ENCODE measurements at regions not wholly inside any gene's neighbourhood (a gene's known extent, or its start where the extent isn't known, plus 50 kb on each side); places are given as distances from the start of the nearest gene placed in this dataset.

DNA sequence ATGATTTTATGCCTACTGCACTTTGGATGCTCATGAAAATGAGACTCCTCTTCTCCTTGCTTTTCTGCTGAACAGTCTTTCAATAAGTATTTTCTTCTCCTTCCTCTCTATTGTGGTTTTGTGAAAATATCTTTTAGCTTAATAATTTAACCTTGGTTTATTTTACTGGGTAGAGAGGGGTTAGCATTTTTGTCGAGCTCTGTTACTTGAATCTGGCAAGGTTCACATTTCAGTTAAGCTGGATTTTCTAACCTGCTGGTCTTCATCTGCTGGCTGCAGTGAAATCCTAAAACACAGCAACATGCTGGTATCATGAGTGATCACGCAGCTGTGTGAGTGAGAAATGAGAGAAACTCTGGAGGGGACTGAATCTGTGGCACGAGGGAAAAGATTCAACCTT lies 222.7 kb upstream of the NOX3 start:
- TF ChIP-seq RAD21 (IDR thresholded peaks at IDR 0.05; ENCODE audit: low read depth) (no peak), EZH2 (IDR thresholded peaks at IDR 0.05) (no peak), EGR1 (IDR thresholded peaks at IDR 0.05; ENCODE audit: low read depth) (no peak), CBX3 (IDR thresholded peaks at IDR 0.05; ENCODE audit: low read depth) (no peak), POLR2AphosphoS5 (IDR thresholded peaks at IDR 0.05; ENCODE audit: low read depth, low read length) (no peak), POLR2A (IDR thresholded peaks at IDR 0.05; ENCODE audit: borderline replicate concordance, extremely low read depth, insufficient read depth, insufficient read length) (no peak), ATF3 (IDR thresholded peaks at IDR 0.05) (no peak), FOSL1 (IDR thresholded peaks at IDR 0.05; ENCODE audit: low read depth) (no peak), ELF1 (IDR thresholded peaks at IDR 0.05; ENCODE audit: borderline replicate concordance, low read depth) (no peak), SP1 (IDR thresholded peaks at IDR 0.05; ENCODE audit: low read depth) (no peak), SIN3A (IDR thresholded peaks at IDR 0.05; ENCODE audit: low read depth) (no peak)
- TF ChIP-seq, protein P1, sequence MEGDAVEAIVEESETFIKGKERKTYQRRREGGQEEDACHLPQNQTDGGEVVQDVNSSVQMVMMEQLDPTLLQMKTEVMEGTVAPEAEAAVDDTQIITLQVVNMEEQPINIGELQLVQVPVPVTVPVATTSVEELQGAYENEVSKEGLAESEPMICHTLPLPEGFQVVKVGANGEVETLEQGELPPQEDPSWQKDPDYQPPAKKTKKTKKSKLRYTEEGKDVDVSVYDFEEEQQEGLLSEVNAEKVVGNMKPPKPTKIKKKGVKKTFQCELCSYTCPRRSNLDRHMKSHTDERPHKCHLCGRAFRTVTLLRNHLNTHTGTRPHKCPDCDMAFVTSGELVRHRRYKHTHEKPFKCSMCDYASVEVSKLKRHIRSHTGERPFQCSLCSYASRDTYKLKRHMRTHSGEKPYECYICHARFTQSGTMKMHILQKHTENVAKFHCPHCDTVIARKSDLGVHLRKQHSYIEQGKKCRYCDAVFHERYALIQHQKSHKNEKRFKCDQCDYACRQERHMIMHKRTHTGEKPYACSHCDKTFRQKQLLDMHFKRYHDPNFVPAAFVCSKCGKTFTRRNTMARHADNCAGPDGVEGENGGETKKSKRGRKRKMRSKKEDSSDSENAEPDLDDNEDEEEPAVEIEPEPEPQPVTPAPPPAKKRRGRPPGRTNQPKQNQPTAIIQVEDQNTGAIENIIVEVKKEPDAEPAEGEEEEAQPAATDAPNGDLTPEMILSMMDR (IDR thresholded peaks at IDR 0.05 in 2 of 3, conservative IDR thresholded peaks at IDR 0.05 in 1 of 3; ENCODE audit: borderline replicate concordance in 1 of 3, insufficient read depth in 1 of 3, low read depth in 2 of 3, low read length in 2 of 3) = no peak
- TF ChIP-seq, protein P2, sequence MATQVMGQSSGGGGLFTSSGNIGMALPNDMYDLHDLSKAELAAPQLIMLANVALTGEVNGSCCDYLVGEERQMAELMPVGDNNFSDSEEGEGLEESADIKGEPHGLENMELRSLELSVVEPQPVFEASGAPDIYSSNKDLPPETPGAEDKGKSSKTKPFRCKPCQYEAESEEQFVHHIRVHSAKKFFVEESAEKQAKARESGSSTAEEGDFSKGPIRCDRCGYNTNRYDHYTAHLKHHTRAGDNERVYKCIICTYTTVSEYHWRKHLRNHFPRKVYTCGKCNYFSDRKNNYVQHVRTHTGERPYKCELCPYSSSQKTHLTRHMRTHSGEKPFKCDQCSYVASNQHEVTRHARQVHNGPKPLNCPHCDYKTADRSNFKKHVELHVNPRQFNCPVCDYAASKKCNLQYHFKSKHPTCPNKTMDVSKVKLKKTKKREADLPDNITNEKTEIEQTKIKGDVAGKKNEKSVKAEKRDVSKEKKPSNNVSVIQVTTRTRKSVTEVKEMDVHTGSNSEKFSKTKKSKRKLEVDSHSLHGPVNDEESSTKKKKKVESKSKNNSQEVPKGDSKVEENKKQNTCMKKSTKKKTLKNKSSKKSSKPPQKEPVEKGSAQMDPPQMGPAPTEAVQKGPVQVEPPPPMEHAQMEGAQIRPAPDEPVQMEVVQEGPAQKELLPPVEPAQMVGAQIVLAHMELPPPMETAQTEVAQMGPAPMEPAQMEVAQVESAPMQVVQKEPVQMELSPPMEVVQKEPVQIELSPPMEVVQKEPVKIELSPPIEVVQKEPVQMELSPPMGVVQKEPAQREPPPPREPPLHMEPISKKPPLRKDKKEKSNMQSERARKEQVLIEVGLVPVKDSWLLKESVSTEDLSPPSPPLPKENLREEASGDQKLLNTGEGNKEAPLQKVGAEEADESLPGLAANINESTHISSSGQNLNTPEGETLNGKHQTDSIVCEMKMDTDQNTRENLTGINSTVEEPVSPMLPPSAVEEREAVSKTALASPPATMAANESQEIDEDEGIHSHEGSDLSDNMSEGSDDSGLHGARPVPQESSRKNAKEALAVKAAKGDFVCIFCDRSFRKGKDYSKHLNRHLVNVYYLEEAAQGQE (IDR thresholded peaks at IDR 0.05; ENCODE audit: low read depth) = no peak
